ENCODE measurements at regions not wholly inside any gene's neighbourhood (a gene's known extent, or its start where the extent isn't known, plus 50 kb on each side); places are given as distances from the start of the nearest gene placed in this dataset.
"Not testable (repeated sequence)": the region's sequence is repeated elsewhere in the genome, so short reads cannot be mapped to it uniquely, and the experiment has no call there.

DNA sequence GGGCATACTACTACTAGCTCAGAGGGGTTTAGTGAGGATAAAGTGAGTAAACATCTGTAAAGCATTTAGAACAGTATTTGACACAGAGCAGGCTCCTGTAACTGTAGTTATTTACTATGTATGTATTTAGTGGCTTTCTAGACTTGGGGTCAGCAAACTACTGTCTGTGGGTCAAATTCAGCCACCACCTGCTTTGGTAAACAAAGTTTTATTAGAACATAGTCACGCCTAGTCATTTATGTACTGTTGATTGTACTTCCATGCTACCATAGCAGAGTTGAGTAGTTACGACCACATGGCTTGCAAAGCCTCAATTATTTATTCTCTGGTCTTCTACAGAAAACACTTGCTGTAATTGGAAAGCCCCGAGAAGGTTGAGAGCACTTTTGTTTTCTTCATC is 248.5 kb upstream of the PLPP4 start:
- no peak for FAIRE-seq

DNA sequence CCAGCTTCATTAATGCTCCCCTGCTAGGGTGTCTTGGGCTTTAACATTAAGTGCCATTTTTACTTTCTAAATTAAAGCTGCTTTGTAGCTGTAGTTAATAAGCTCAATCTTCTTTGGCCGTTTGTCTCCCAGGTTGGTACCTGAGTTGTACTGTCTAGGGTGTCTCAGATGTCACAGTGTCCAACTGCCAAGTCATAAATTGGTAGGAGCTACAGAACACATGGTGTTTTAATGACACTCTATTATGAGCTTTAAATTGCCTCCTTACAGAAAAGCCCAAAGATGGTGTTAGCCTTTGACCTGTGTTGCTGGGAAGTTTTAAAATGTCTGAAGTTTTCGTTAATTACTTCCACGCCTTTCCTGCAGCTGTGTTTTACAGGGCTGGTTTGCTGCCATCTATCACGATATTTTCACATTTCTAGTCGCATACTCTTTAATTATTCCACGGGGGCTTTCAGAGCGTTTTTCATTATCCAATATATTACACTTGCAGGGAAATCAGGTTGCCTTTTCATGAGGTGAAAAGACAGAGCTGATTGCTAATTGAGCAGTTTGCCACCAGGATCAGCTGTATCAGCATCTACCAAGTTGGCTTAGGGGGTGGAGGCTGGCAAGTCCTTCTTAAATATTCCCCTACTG is 247.8 kb upstream of the PLPP4 start:
- no peak for FAIRE-seq

DNA sequence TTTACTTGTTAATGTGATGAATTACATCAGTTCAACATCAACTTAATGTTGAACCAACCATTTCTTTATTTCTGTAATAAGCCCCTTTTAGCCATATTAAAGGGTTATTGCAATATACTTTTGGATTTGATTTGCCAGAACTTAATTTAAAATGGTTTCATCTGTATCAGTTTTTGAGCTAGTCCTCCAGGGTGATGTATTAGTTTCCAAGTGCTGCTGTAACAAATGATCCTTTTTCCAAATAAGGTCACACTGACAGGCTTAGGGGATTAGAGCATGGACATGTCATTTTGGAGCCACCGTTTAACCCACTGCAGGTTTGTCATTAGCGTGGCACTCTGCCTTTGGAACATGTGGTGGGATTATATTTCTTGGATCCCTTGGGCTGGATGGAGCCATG is 244.8 kb upstream of the PLPP4 start:
- no peak for FAIRE-seq

DNA sequence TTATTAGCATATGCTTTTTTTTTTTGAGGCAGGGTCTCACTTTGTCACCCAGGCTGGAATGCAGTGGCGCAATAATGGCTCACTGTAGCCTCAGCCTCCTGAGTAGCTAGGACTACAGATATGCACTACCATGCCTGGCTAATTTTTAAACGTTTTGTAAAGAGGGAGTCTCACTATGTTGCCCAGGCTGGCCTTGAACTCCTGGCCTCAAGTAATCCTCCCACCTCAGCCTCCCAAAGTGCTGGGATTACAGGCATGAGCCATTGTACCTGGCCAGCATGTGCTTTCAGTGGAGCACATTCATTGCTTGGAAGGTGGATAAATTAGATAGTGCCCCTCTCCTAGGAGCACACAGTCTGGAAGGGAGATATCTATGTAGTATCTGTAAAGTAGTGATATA is 243.7 kb upstream of the PLPP4 start:
- not testable (repeated sequence) for FAIRE-seq

DNA sequence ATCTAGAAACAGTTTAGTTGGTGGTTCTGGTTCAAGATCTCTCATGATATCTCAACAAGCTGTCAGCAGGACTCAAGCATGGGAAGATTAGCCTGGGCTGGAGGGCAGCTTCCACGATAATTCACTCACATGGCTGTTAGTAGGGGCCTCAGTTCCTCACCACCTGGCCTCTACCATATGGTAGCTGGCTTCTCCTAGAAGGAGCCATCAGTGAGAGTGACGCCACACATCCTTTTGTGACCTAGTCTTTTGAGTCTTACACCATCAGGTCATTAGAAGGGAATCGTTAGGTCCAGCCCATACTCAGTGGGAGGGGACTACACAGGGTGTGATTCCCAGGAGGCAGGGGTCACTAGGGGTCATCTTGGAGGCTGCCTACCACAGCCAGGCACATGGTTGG is 239.3 kb upstream of the PLPP4 start:
- no peak for FAIRE-seq

DNA sequence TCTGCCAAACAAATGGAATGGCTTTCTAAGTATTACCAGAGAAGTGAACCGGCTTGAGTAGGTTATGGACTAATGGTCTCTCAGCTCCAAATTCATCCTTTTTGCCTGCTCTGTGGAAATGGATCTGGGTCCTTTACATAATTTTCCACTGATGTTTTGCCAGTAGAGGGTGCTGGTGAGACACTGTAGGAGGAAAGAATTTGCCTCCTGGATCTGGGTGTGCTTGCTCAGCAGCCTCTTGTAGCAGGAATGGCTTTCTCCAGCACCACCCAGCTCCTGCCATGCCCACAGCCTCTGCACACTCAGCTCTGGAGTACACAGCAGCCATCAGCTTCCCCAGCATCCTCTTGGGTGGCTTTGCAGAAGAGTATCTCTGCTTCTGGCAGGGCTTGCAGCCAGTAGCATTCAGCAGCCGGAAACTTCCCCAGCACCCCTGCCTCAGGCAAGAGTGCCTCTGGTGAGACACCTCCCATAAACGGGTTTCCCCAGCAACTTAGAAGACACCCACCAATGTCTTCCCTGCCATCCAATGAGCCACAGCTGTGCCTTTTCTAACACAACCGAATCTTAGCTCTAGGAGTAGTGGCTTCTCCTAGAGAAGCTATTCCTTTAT is 235.0 kb upstream of the PLPP4 start:
- FAIRE-seq, result no peak

DNA sequence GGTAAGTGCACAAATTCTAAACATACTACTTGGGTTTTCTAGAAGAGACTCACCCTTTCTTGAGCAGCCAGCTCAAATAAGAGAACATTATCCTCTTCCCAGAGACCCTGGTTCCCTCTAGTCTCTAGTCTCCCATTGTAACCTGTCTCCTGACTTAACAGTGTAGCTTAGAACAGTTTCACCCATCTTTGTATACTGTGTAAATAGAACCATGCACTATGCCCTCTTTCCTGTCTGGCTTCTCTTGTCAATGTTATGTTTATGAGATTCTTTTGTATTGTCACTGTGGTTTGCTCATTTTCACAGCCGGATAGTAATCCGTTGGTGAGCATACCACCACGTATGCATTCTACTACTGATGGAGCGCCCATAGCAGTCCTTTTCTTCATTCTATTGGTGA is 227.4 kb upstream of the PLPP4 start:
- no peak for FAIRE-seq

DNA sequence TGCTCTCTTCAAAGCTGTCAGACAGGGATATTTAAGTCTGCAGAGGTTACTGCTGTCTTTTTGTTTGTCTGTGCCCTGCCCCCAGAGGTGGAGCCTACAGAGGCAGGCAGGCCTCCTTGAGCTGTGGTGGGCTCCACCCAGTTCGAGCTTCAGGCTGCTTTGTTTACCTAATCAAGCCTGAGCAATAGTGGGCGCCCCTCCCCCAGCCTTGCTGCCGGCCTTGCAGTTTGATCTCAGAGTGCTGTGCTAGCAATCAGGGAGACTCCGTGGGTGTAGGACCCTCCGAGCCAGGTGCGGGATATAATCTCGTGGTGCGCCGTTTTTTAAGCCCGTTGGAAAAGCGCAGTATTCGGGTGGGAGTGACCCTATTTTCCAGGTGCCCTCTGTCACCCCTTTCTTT is 217.3 kb upstream of the PLPP4 start:
- FAIRE-seq, result not testable (repeated sequence)

DNA sequence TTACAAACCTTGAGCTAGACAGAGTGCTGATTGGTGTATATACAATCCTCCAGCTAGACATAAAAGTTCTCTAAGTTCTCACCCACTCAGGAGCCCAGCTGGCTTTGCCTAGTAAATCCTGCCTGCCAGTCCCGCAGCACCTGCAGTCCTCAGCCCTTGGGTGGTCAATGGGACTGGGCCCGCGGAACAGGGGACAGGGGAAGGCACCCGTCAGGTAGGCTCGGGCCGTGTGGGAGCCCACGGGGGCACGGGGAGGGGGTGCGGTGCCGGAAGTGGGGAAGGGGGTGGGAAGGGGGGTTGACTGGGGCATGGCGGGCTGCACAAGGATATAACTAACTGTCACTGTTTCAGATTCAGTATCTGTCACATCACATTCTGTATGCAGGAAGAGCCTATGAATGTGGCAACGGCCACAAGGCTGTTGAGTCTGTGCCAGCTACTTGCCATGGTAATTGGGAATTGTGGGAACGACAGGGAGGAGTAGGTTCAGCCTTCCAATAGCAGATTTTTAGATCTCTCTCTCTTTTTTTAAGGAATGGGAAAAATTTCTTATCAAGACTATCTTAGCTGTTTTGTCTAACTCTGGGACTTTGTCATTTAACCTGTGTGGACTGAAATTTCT is 205.1 kb upstream of the PLPP4 start:
- FAIRE-seq, result no peak

DNA sequence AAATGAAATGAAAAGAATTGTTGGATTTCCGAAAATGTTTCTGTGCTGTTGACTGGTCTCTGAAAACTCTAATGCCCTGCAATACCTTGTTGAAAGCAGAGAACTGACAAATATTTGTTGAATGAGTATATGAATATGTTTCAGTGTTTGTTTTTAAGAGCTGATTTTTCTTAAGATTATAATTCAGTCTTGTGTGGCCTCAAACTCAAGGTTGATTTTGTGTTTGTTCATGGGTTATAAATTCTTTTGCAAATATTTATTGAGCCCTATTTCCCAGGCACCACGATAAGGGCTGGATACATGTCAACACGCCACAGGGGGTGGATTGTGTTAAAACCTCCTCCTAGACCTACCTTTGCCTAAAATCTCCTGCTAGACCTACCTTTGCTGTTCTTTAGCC is 203.9 kb upstream of the PLPP4 start:
- no peak for FAIRE-seq

DNA sequence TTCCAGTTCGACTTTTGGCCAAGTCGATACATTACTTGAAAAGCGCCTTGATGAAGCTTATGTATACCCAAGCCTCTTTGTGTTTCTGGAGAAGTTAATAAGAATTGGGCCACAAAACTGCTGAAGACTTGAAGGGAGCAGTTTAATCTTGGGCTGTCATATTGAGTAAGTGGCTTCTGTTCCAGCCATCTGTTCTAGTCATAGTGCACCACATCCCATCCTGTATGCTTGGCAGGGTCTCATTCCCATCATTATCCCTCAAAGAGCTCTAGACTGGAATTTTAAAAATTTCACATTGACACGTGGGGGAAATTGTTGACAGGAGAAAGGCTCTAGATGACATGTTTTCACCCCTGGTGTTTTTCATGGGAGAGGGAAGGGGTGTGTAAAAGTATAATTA is 196.6 kb upstream of the PLPP4 start:
- no peak for FAIRE-seq

DNA sequence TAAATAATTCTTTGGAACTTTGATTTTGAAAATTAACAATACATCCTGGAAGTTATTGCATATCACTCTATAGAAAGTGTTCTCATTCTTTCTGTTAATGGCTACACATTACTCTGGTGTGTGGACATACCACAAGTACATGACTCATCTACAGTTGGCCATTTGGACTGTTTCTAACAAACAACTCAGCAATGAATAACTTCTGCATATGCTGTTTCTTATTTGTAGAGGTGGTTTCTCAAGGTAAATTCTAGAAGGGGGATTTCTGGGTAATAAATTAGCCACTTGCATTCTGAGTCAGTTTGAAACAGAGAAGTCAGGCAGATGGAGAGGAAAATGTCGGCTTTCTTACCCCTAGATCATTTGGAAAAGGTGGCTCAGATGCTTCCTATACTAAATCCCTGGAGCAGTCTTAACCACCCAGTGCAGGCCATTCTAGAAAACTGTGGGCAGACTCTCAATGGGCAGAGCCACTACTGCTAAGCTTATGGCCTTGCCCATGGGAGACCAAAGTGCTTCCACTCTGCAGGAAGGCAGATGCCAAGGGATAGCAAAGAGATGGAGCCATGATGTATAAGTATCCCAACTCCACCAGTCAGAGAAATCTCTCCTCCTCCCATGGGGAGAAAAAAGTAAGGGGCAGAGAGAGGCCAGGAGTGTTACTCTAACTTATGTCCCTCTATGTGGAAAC is 194.0 kb upstream of the PLPP4 start:
- no peak for FAIRE-seq

DNA sequence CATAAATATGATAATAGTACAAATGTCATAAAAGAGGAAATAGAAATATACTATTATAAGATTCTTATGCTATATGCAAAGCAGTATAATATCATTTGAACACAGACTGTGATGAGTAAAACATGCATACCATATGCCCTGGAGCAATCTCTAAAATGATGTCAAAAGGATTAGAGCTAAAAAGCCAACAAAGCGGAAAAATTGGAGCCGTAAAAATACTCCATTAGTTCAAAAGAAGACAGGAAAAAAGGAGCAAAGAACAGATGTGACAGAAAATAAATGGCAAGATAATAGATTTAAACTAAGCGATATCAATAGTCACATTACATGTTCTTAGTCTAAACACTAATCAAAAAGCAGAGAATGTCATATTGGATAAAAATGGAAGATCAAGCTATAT is 191.0 kb upstream of the PLPP4 start:
- FAIRE-seq, result no peak

DNA sequence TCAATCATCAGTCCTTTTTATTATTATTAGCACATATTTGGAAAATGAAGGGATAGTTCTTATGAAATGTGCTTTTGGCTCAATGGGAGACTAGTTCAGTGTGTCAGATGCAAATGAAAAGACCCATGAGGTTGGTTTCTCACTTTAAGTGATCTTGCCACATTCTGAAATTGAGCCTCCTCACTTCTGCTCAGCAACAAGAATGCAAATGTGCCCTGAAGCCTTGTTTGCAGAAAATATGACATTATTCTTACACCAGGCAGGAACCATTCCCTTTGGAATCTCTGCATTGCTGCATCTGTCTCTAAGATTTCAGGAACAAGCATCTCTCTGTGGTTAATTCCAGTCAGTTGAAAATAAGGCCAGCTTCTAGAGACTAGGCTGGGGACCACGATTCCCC is 186.1 kb upstream of the PLPP4 start:
- FAIRE-seq, result no peak

DNA sequence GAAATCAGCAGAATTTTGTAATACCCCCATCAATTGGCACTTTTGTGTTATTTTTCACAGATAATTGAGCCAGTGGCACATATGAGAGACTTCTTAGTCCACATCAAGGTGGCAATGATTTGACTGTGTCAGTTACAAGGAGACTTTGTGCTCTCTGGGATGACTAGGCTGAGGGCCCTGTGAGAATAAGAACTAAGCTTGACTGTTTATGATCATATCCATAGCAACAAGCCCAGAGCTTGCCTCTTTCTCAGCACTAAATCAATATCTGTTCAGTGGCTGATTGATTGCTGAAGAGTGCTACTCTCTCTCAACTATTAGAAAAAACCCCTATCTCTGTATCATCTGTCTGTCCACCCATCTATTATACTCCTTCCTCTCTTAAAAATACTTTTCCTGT is 185.3 kb upstream of the PLPP4 start:
- FAIRE-seq, result no peak

DNA sequence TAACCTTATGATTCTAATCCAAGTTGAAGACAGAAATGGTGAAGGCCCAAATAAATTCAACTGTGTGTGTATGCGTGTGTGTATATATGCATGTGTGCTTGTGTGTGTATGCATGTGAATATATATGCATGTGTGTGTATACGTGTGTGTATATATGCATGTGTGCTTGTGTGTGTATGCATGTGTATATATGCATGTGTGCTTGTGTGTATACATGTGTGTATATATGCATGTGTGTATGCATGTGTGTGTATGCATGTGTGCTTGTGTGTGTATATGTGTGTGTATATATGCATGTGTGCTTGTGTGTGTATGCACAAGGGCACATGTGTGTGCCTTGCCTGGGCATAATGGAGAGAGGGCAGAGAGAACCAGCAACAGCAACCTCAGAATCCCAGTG is 184.7 kb upstream of the PLPP4 start:
- FAIRE-seq, result no peak

DNA sequence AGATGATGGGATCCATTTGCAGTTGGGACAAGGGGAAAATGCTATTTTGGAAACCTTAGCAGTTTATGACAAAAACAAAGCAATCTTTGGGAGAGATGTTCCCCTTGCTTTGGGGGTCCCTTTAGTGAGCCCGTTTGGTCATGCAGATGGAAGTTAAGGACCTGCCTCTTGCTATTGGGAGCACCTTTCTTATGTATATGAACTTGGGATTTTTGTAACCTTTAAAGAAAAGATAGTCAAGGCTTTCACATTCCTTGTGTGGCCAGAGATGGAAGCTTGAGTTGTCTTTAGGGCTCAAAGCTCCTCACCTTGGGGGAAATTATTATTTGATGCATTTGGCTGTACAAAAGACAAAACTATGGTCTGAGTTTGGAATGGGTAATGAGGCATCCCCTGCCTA is 179.0 kb upstream of the PLPP4 start:
- no peak for FAIRE-seq

DNA sequence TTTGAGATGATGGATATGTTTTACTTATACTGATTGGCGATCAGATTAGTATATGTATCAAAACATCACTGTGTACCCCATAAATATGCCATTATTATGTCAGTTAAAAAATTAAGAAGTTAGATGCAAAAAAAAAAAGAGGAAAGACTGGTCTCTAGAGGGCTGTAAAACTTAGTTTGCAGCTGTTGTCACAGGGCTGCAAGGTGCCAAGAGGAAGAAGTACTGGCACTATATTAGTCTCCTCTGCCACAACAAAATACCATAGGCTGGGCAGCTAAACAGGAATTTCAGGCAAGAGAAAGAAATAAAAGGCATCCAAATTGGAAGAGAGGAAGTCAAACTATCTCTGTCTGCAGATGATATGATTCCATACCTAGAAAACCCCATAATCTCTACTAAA is 177.8 kb upstream of the PLPP4 start:
- no peak for FAIRE-seq

DNA sequence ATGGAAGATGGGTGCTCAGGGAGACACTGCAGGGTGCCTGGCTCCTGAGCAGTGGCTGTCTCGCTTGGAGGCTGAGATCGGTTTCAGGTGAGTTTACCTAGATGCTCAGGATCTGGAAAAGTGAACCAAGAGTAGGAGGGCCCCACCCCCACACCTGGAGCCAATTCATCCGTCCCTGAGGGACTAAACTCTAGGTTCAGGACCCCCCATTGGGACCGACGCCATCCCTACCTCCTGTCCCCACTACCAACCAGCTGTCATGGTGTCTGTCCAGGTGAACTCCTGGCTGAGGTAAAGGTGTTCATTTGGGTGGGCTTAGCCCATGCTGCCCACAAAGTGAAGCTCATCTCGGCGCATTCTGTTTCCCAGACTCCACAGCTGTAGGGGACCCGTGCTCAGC is 174.6 kb upstream of the PLPP4 start:
- FAIRE-seq, result no peak

DNA sequence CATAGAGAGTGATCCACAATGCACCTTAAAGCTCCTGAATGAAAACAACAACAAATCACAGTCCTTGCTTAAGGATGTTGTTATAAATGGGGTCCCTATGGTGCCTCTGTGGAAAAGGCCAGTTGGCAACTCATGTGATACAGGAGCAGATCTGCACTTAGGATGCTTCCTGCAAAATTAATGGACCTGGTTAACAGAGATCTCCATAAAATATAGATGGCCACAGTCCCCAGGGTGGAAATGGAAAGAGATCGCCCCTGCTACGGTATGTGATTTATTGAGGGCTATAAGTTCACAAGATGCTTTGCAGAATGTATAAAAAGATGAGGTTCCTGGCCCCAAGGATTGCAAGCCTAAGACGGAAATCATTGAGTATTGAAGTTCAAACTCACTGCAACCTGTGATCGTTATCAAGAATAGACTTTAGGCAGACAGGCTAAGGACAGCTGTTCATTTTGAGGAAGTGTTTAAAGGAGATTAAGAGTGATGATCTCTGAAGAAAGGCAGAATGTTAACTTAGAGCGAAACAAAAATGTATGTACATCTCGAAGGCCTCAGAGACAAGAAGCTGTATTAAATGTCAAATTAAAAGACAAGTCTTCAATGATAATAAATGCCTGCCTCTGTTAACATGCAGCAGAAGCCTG is 174.1 kb upstream of the PLPP4 start:
- no peak for FAIRE-seq

DNA sequence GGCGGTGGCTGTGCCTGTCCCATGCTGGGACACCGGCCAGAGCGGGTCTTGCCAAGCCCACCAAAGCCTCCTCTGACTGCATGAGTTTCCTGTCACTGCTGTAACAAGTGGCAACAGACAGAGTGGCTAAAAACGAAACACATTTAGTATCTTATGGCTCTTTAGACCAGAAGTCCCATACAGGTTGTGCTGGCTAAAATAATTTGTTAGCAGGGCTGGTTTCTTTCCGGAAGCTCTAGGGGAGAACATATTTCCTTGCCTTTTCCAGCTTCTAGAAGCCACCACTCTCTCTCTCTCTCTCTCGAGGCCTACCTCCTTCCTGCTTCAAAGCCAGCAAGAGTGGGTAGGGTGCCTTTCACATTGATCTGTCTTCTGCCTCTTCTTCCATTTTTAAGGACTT is 171.6 kb upstream of the PLPP4 start:
- no peak for FAIRE-seq

DNA sequence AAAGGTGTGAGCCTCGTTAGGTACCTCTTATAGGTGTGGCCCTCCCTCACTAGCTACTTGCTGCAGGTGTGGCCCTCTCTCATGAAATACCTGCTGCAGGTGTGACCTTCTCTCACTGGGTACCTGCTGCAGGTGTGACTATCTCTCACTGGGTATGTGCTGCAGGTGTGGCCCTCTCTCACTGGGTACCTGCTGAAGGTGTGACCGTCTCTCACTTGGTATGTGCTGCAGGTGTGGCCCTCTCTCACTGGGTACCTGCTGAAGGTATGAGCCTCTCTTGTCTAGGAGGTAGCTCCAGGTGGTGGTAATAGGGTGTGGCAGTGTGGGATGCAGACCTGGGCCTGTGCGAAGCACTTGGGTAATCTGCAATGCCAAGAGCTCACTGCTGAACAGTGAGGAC is 170.7 kb upstream of the PLPP4 start:
- no peak for FAIRE-seq

DNA sequence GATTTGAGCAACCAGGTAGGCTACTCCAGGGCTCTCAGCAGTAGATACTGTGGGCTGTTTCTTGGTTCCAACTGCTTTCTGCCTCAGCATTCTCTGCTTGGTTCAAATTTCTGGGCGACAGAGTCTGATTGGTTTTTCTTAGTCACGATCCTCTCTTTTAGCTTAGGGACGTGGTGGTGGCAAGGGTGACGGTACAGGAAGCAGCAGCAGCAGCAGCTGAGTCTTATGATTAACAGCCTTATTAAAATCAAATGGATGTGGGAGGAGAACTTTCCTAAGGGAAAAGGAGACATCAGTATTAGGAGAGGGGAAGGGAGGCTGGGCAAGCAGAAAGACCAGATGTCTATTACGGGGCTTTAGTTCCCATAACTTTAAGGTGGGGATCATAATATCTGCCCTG is 156.5 kb upstream of the PLPP4 start:
- FAIRE-seq, result no peak

DNA sequence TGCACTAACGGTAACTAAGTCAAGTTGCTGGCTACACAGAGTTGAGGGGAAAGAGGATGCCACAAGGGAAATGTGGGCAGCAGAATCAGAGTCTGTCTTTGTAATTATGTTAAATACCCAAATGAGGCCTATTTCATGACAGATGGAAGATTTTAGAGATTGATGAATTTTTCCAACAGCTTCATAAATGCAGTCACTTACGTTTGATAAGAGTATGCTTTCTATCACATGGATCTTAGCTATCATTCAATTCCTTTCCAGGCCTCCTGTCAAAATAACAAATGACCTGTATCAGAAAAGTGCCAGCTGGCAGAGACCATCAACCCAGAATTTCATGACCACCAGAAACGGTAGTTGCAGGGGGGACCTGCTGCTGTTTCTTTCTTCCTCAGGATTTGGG is 148.4 kb upstream of the PLPP4 start:
- no peak for FAIRE-seq
